Head of caudate nucleus (tissue), 42 donors: ENCODE measurements at regions not wholly inside any gene's neighbourhood (a gene's known extent, or its start where the extent isn't known, plus 50 kb on each side); places are given as distances from the start of the nearest gene placed in this dataset.

Source experiments
- DNase-seq, 42 donors: peaks; one replicate each; pipeline versions ENCODE4 v3.0.0 to v3.0.0-alpha.2; 2020 to 2021; ENCODE audit warnings: mixed read lengths in 7 of 42
- intact Hi-C: fragments of 100-400 bp; cut with DNase I; formaldehyde crosslinking; loops from one replicate; pipeline ENCODE4 v1.15.0; 2022

DNA sequence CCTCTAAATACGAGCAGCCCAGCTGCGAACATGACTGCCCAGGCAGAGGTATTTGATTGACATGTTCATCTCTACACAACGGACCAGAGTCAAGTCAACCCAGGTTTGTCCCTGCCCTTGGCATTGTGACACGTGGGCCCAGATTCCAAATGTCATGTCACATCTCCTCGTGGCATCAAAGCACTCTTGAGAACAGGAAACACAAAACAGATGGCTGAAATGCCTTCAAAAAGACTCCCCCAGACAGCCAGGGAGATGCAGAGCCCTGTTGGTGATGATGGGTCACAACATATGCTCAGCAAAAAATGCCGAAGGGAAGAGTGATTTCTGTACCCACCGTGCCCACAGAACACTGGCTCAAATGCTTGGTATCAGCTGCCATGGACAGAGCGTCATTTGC, 337.8 kb upstream of the DAB1 start:
- intact Hi-C loops = no loop called here
- no peak for DNase-seq

GRCh38 chr1:57752843-57753242, 329.0 kb upstream of the DAB1 start:
- intact Hi-C loops = no loop called here
- no peak for DNase-seq

- no peak for DNase-seq
- intact Hi-C loops = no loop called here
Measured at GRCh38 chr1:57748719-57749118, 324.9 kb upstream of the DAB1 start.

- DNase-seq = no peak
- intact Hi-C loops = no loop called here
Measured at GRCh38 chr1:57747818-57748217, 324.0 kb upstream of the DAB1 start.

DNA sequence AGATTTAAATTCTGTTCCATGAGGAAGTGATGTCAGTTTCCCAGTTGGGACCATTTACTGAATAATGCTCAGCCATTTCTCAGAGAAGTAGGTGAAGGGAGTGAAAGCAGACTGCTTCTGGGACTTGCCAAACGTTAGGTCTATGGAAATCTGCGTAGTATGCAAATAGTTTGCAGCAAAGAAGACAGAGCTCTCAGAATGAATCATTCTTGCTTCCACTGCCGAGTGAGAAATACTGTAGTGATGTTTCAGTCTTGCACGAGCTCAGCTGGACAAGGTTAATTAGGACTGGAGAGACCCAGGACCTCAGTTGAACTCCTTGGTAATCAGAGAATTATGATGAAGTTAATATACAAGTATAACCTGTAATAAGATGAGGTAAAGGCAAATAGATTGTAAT, 317.7 kb upstream of the DAB1 start:
- intact Hi-C loops = no loop called here
- DNase-seq = no peak

GRCh38 chr1:57736940-57737339, 313.1 kb upstream of the DAB1 start:
- intact Hi-C loops = no loop called here
- DNase-seq = no peak

GRCh38 chr1:57729181-57729580, 305.3 kb upstream of the DAB1 start:
- DNase-seq = no peak

DNA sequence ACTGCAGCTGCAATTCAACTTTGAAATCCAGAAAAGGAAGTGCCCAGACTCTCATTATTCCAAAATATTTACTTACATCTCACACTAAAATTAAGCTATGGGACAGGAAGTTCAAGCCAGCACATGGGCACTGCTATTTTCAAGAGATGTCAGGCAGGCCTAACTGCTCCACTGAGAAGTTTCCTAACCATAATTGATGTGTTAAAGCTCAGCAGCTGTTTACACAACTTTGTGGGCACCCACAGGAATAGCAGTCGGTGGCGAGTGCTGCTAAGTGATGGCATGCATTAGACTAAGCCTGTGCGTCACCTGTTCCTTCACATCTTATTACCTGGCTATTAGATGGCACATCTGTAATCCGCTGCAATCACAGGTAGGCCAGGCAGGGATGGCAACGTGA, 303.3 kb upstream of the DAB1 start:
- no peak for DNase-seq
- intact Hi-C loops = no loop called here

More at GRCh38 chr1:57729181-57729580, 305.3 kb upstream of the DAB1 start:
- intact Hi-C loops = no loop called here

GRCh38 chr1:57725318-57725717, 301.5 kb upstream of the DAB1 start:
- DNase-seq = no peak
- intact Hi-C loops = no loop called here

- no peak for DNase-seq
- intact Hi-C loops = no loop called here
Measured at GRCh38 chr1:57724535-57724934, 300.7 kb upstream of the DAB1 start.

- DNase-seq = no peak
- intact Hi-C loops = no loop called here
Measured at GRCh38 chr1:57722285-57722978, 298.6 kb upstream of the DAB1 start.

GRCh38 chr1:57721001-57721400, 297.1 kb upstream of the DAB1 start:
- intact Hi-C loops = no loop called here
- DNase-seq = no peak

DNA sequence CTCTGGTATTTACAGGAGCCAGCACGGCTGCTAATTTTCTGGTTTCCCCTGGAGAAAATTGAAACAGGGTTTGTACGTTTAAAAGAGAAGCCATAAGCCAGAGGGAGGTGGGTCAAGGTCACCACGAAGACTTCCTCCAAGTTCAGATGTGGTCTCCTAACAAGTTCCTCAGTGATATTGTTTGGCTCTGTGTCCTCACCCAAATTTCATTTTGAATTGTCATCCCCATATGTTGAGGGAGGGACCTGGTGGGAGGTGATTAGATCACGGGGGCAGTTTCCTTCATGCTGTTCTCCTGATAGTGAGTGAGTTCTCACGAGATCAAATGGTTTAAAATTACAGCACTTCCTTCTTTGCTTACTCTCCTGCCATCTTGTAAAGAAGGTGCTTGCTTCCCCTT, 295.4 kb upstream of the DAB1 start:
- intact Hi-C loops = no loop called here
- DNase-seq = no peak

GRCh38 chr1:57713501-57713900, 289.6 kb upstream of the DAB1 start:
- intact Hi-C loops = no loop called here
- DNase-seq = no peak

- intact Hi-C loops = no loop called here
- no peak for DNase-seq
Measured at GRCh38 chr1:57712846-57713245, 289.0 kb upstream of the DAB1 start.

DNA sequence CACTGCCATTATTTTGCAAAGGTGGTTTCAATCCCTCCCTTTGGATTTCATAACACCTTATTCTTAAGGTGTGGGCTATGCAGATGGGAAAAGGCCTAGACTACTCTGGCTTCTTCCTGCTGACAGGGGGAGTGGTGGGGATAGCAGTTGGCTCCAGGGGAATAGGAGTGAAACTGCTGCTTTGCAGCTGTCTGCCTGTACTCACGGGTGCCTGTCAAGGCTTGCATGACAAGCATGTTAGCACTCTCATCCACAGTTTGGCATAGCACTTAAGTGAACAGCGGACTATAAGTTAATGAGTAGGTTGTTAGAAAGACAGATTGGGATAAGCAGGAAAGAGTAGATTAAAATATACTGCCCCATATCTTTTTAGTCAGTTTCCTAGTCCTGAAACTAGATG, 287.5 kb upstream of the DAB1 start:
- intact Hi-C loops = no loop called here
- no peak for DNase-seq

DNA sequence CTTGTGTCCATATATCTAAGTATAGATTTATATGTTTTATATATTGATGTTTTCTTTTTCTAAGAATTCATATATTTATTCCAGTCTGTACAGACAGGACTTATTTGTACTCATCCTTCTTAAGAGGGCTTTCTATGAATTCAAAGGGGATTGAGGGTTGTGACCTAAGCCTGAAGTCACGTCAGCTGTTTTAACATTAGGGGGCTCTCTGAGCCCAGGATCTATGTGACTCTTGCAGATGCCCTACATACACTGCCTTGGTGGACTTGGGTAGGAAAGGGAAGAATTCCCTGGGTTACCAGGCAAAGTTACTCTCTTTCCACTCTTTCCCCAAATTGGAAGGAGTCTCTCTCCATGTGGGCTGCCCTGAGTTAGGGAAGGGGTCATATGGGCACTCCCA, 283.8 kb upstream of the DAB1 start:
- no peak for DNase-seq
- intact Hi-C loops = no loop called here

DNA sequence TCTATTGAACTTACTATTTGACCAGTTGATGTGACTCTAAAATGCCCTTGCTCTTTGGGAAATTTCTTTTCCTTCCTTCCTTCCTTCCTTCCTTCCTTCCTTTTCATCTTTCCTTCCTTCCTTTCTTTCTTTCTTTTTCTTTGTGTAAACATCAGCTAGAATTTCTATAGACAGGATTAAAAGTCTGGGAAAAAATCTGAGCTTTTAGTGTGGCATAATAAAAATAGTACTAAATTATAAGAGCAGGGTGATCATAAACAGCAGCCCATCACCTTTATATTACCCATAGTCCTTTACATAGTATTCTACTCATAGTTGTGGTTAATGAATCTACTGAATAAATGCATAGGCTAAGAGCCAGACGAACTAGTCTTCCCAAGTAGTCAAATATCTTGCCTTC, 281.0 kb upstream of the DAB1 start:
- intact Hi-C loops = no loop called here
- no peak for DNase-seq

- DNase-seq = no peak
- intact Hi-C loops = no loop called here
Measured at GRCh38 chr1:57704231-57704630, 280.4 kb upstream of the DAB1 start.

- intact Hi-C loops = no loop called here
- DNase-seq = no peak
Measured at GRCh38 chr1:57696904-57697303, 273.0 kb upstream of the DAB1 start.

DNA sequence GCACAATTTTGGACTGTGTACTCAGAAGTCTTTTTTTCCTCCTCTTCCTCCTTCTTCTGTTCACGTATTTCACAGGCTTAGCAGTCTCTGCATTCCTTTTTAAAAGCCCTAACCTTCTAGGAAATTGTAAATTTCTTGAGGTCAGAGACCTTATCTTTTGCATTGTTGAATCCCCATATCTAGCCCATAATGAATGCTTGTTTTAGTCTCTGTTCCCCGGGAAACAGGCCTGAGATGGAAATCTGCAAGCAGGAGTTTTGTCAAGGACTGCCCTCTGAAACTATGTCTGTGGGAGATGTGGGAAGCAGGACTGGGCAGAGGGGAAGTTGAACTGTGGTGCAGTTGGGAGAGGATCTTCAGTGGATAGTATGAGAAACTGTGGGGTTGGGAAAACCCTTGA, 272.2 kb upstream of the DAB1 start:
- no peak for DNase-seq
- intact Hi-C loops = no loop called here

DNA sequence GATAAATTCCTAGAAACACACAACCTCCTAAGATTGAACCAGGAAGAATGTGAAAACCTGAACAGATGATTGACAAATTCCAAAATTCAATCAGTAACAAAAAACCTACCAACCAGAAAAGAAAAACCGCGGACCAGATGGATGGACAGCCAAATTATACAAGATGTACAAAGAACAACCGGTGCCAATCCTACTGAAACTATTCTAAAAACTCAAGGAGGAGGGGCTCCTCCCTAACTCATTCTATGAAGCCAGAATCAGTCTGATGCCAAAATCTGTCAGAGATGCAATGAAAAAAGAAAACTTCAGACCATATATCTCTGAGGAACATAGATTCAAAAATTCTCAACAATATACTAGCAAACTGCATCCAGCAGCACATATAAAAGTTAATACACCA, 262.4 kb upstream of the DAB1 start:
- DNase-seq = no peak
- intact Hi-C loops = no loop called here
